HG03108 (cell line): ENCODE measurements at regions not wholly inside any gene's neighbourhood (a gene's known extent, or its start where the extent isn't known, plus 50 kb on each side); places are given as distances from the start of the nearest gene placed in this dataset.
"Not testable (repeated sequence)": the region's sequence is repeated elsewhere in the genome, so short reads cannot be mapped to it uniquely, and the experiment has no call there.

Source experiments
- ATAC-seq: cut with Tn5 transposase; IDR thresholded peaks from one replicate; pipeline ENCODE4 v1.9.1; 2021; ENCODE audit warnings: moderate library complexity; ENCODE audit not compliant: unreplicated experiment

DNA sequence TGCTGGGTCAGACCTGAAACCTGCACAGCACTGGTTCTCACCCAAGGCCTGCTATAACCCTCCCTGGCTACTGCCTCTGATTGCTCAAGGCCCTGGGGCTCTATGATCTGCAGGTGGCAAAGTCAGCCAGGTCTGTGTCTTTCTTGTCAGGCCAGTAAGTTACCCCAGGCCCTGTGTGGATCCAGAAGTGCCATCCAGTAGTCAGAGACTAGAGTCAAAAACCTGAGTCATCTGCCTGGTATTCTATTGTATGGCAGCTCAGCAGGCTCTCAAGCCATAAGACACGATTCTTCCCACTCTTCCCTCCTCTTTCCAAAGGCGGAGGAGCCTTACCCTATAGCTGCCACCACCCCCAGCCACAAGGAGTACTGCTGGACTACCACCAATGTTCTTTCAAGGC, 593.0 kb downstream of the FRK start:
- no peak for ATAC-seq

DNA sequence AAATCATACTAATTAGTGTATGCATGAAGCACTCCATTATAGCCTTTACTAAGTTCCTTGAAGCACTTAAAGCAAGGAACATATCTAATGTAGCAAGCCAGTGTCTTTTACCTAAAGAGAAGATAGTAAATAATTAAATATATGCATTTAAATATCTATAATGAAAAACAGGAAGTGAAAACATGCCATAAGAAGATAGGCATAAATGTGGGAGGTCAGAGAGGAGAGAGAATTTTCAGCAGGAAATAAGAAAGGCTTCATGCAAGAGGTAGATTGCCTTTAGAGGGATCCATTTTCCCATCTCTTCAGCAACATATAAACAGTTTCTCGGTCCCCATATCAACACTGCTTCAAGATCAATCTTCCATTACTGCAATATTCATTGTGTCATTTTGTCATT, 599.8 kb downstream of the FRK start:
- no peak for ATAC-seq

DNA sequence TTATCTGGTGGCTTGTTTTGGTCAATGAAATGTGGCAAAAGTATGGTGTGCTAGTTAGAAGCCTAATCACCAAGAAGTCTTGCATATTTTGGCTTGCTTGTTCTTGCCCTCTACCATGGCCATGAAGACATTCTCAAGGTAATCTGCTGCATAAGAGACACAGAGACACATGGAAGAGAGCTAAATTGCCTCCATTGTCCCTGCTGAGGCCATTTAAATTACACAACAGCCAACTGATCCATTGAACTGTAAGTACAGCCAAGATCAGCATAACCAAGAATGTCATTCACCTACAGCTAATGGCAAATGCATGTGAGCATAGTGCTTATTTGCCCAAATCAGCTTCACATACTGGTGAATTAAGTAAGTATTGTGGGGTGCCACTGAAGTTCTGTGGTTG, 603.8 kb downstream of the FRK start:
- ATAC-seq, result no peak

DNA sequence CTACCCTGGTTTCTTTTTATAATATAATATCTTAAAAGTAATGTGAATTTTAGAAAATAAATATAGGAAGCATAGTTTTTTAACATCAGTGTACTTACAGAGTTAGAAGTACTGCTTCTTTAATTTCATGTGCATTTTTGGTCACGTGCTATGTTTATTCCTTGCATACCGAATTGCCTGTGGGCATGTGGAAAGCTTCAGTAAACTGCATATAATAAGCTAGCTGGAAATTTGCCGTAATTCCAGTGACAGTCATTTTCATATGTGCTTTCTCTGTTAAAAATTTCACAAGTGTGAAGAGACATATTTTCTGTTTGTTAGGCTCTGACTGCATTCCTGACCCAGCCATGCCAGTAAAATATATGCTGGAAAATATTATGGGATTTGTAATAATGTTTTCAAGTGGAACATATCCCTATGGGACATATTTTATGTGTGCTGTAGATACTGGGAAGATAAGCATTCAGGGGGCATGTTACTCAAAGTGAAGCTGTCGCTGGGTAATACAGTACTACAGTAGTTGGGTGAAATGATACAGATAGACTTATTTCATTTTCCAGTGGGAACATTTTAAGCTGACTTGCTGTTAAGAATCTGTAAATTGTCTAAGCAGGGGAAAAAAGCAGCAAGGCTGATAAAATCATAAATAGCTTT, 616.7 kb downstream of the FRK start:
- no peak for ATAC-seq

DNA sequence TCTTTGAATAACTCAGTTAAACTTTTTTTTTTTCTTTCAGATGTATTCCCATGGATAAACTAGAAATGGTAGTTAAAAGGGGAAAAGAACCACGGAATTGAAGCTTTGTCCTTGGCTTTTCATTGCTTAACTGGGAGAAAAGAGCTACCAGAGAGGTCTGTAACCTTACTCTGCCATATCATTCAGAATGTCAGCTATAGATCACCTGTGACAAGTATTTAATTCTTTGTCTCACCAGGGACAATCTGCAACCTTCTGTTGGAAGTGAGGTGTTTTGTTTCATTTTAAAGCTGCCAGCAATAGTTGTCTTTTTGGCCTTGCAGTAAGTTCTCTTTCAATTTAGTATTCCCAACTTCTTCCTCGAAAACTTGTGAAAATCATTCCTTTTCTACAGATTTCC, 618.4 kb downstream of the FRK start:
- no peak for ATAC-seq

DNA sequence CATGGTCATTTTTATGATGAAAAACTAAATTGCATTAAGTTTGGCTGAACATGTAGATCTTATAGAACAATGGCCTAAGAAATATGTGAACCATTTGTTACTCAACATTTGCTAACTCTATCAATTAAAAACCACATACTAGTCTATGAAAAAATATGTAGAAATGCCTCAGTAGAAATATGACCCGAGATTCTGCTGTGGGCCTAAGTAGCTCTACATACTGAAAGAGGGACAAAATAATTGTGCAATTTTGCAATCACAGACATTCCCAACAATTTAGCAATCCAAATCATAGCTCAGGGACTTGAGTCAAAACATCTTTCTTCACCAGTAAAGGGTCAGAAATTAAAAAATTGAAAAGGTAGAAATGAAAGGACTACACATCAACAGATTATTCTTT, 619.0 kb downstream of the FRK start:
- ATAC-seq, result no peak

DNA sequence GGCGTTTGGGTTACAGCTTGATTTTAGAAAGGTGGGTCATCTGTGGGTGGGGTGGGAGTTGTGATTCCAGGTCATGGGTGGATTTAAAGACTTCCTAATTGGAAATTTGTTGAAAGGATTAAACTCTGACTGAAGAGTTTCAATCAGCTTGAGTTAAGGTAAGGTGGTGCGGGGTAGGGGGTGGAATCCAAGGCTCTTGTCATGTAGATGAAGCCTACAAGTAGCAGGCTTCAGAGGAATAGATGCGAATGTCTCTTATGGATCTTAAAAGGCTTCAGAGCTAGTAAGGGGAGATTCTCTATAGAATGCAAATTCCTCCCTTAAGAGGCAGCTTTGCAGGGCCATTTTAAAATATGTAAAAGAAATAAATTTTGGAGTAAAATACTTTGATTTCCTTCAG, 645.3 kb downstream of the FRK start:
- no peak for ATAC-seq

DNA sequence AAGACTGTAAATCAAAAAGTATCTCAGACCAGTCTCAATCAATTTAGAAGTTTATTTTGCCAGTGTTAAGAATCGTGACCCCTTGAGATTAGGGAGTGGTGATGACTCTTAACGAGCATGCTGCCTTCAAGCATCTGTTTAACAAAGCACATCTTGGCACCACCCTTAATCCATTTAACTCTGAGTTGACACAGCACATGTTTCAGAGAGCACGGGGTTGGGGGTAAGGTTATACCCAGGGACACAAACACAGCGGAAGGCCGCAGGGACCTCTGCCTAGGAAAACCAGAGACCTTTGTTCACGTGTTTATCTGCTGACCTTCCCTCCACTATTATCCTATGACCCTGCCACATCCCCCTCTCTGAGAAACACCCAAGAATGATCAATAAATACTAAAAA, 645.8 kb downstream of the FRK start:
- not testable (repeated sequence) for ATAC-seq

DNA sequence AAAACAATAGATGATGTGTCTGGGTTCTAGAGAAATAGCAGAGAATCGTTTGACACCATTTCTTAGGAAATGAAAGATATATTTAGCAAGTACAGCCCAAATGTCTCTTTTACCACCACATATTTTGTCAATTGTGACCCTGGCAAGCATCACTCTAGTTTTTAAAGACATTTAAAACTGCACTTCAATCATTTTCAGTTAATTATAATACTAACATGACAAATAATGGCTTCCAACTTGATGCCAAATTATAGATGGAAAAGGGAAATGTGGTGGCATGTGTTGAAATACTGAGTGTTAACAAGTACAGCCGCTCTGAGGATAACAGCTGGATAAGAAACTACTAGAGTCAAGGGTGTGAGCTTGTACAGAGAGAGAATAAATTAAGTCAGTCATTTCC, 648.9 kb downstream of the FRK start:
- no peak for ATAC-seq

DNA sequence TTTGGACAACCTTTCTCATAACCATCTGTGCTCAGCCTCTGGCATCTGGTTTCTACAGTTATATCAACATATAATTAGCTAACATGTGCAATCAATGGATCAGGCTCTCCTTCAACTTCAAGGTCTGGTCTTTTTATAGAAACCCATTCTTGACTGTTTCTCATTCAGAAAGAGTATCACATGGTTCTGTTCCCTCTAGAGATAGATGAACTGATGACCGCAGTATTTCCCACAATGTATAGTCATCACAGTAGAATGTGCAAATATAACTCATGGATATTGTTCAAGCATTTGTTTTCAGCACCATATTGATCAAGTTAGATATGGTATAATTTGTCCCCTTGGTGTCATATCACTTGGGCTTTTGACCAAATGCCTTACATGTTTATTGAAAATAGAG, 656.2 kb downstream of the FRK start:
- ATAC-seq, result no peak

DNA sequence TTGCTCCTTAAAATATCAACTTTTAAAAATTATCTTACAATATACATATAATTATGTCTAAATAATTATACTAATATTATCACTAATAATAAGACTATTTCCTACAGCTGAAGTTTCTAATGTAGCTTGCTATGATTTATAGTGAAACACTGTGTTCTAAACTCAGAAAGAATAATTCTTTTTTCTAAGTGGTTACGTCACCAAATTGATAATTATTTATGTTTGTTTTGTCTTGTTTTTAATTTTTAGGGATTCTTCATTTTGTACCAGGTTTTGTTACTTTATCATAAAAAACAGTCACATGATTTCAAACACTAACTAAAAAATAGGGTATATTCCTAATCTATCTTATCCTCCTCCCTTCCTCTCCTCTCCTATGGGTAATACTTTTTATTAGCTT, 662.1 kb downstream of the FRK start:
- ATAC-seq, result no peak

DNA sequence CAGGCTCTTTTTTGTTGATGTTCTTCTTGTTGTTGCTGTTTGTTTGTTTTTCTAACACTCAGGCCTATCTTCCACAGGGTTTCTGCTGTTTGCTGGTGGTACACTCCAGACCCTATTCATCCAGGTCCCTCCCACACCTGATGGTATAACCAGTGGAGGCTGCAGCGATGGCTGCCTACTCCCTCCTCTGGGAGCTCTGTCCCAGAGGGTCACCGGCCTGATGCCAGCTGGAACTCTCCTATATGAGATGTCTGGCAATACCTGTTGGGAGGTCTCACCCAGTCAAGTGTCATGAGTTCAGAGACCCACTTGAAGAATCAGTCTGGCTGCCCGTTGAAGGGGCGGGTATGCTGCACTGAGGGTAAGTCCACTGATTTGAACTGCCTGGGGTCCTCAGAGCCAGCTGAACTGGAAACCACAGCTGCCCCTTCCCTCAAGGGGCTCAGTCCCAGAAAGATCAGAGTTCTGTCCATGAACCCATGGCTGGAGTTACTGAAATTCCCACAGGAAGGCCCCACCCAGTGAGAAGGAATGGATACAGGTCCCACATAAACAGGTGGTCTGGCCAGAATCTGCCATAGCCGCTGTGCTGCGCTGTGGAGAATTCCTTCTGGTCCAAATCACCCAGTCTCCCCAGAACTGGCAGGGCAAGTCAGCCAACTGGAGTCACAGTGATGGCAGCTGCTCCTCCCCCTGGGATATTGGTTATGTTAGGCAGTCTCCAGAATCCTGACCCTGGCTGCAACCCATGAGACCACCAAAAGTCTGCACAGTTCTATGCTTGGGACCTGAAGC, 664.4 kb downstream of the FRK start:
- ATAC-seq, result no peak

DNA sequence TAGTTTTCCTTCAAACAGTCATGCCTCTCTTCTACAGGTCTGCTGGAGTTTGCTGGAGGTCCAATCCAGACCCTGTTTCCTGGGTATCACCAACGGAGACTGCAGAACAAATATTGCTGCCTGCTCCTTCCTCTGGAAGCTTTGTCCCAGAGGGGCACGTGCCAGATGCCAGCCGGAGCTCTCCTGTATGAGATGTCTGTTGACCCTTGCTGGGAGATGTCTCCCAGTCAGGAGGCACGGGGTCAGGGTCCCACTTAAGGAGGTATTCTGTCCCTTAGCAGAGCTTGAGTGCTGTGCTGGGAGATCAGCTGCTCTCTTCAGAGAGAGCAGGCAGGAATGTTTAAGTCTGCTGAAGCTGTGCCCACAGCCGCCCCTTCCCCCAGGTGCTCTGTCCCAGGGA, 666.9 kb downstream of the FRK start:
- ATAC-seq, result no peak

DNA sequence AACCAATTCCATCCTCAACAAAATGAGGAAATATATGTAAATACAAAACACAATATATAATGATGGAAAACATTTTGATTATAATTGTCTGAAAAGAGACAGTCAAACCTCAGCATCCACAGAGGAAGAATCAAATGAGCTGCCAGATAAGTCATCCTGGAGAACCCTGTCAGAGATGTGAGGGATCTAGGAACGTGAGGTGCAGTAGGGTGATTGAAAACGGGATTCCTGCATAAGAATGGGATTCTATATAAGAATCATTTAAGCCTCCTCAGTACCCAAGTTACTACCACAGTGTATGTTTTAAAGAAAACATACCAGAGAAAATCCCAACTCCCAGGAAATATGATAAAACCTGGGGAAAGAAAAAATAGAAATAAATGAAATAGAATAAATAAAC, 690.5 kb downstream of the FRK start:
- no peak for ATAC-seq

DNA sequence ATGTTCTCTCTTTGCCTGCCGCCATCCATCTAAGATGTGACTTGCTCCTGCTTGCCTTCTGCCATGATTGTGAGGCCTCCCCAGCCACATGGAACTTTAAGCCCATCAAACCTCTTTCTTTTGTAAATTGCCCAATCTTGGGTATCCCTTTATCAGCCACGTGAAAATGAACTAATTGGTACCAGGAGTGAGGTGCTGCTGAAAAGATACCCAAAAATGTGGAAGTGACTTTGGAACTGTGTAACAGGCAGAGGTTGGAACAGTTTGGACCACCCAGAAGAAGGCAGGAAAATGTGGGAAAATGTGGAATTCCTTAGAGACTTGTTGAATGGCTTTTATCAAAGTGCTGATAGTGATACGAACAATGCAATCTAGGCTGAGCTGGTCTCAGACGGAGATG, 694.9 kb downstream of the FRK start:
- ATAC-seq, result no peak

DNA sequence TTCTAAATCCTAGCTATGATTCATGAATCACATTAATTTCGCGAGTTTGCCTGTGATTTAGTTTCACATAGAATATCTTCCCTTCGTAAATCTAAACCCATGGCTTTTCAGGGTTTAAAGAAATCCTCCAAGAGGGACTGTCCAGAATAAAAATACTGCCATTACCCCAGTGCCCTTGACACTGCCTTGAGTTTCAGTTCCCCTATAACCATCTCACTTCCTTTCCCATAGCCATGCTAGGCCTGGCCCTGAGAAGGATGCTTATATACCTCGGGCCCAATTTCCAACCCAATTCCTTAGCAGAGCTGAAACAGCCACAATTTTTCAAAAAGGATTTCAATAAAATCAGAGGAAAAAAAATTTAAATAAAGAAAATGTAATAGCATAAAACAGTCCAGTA, 697.3 kb downstream of the FRK start:
- peak; percentile 83 for ATAC-seq

DNA sequence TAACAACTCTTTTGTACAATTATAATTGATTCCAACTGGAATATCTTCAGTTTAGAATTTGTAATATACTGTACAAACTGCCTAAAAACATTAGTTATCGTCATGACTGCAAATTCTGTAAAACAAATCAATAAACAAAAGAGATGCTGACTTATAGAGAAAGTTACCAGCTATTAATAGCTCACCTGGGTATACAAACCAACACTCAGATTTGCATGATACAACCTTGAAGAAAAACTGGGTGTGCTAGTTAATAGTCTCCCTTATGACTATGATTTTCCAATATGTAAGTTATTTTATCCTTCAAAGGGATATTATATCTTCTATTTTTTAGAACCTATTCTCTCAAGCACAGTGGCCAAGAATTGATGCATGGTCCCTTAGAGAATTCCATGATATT, 698.5 kb downstream of the FRK start:
- ATAC-seq, result no peak

DNA sequence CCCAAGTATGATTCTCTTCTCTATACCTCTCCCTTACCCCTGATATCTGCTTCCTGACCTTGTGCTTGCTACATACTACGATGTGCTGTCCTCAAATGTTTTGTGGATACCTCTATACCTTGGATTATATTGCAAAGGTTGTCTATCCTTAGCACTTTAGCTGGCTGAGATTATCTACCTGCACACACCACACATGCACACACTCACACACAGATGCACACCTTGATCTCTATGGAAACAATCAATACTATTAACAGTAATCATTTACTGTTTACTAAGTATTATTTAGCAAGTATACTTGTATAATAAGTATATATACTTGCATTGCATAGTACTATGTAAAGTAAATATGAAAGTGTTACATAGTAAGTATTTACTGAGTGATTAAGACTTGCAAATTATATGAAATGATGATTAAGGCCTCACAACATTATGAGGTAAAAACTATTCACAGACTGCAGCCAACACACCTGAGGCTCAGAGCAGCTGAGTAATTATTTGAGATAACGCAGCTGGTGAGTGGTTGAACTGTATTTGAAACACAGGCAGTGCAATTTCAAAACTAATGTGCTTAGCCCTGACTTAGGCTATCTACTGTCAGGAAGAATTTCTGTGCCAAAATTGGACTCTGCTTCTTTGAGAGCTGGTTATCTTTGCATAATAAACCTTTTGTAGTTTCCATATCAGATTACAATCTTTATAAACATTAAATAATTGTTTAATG, 699.9 kb downstream of the FRK start:
- ATAC-seq, result no peak

DNA sequence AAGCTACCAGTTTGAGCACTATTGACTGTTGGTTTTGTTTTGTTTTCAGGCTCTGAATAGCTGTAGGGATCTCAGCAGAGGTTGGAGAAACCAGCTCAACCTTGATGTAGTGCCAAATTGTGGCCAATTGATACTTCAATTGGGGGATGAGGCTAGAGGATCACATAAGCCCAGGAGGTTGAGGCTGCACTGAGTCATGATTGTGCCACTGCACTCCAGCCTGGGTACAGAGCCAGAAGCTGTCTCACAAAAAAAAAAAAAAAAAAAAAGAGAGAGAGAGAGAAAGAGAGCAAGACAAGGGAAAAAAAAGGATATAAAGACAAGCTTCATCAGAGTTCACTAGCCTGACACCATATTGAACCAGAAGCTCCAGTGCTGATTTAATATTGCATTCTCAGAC, 702.1 kb downstream of the FRK start:
- no peak for ATAC-seq

DNA sequence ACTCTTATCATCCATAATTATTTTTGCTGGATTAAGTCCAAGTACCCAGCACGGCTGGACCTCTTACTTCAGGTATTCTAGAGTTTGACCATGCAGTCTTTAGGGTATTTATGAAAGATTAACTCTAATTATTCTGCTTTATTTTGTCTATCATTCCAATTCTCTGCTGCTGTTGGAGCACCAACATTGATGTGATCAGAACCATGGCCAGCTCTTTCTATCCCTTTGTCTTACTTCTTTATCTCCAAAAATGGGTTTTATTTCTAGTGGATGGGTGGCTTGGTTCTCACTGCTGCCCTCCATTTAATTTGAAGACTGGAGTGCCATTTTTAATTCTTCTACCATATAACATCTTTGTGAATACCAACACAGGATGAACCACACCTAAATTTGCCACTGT, 704.3 kb downstream of the FRK start:
- no peak for ATAC-seq

DNA sequence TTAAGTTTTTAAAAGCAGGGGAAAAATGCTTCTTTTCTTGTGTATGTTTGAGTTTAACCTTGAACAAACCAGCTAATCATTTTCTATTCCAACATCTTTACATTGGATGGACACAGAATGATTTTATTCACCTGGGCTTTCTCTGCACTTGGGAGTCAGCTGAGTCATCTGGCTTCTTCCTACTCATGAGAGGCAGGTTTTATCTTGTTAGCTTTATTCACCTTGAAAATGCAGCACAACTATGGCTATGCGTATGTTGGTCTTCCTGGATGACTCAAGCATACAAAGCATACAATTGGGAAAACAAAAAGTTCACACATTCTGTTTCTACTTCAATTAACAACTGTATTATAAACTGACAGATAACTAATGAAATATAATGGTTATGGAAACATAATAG, 737.7 kb downstream of the FRK start:
- ATAC-seq, result no peak

DNA sequence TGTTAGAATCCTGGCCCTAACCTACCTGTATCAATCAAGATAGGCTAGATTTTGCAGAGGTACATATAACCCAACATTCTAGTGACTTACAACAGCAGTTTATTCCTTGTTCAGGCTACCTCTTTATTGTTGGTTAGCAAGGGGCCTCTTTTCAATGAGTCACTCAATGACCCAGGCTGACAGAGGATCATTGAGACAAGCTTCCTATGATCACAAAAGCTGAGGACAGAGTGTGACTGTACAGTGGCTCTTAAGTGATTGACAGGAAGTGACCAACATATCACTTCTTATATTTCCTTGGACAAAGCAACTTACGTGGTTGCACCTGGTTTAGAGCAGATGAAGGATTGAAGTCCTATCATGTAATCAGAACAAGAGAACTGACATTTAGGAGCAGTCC, 740.9 kb downstream of the FRK start:
- no peak for ATAC-seq
